SH-SY5Y (cell line): ENCODE measurements at regions not wholly inside any gene's neighbourhood (a gene's known extent, or its start where the extent isn't known, plus 50 kb on each side); places are given as distances from the start of the nearest gene placed in this dataset.

ENCODE experiments used
- GATA2 ChIP-seq: IDR thresholded peaks from 2 replicates; pipeline ENCODE4 v1.6.1; 2011; ENCODE audit warnings: mild to moderate bottlenecking, low read depth, low read length
- GATA3 ChIP-seq: IDR thresholded peaks from 2 replicates; pipeline ENCODE4 v1.6.1; 2011; ENCODE audit warnings: low read depth, mild to moderate bottlenecking, low read length, moderate library complexity

DNA sequence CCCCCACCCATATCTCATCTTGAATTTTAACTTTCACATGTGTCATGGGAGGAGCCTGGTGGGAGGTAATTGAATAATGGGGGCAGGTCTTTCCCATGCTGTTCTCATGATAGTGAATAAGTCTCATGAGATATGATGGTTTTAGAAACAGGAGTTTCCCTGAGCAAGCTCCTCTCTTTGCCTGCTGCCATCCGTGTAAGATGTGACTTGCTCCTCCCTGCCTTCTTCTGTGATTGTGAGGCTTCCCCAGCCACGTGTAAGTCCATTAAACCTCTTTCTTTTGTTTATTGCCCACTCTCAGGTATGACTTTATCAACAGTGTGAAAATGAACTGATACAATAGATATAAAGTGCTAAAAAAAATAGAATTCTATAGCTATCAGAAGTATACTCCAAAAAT is 168.8 kb downstream of the CXCL12 start:
- no peak for TF ChIP-seq GATA2
- TF ChIP-seq GATA3, result no peak
